AG04449 (cell line): ENCODE measurements at regions not wholly inside any gene's neighbourhood (a gene's known extent, or its start where the extent isn't known, plus 50 kb on each side); places are given as distances from the start of the nearest gene placed in this dataset.

Experiments used
- CTCF ChIA-PET: fragments of 350-600 bp; formaldehyde crosslinking; extraction: SDS; loops from one replicate; lab custom pipeline; 2021; ENCODE audit warnings: antibody characterized with exemption; lab: Yijun Ruan, JAX
- POLR2A ChIA-PET: fragments of 400-600, 350-600 bp; formaldehyde crosslinking; extraction: SDS; loops from one replicate; lab custom pipeline; 2020; ENCODE audit warnings: antibody characterized with exemption, inconsistent platforms; lab: Yijun Ruan, JAX
- DNase-seq: peaks from one replicate; pipeline ENCODE4 v3.0.0-alpha.2; 2010; ENCODE audit warnings: low read depth, low spot score
- H3K4me3 ChIP-seq: 2 replicates; pipeline ENCODE4 v1.5.1; 2011; ENCODE audit warnings: low read depth, mild to moderate bottlenecking, control low read depth, low read length
- TF ChIP-seq, protein P1 (sequence below): IDR thresholded peaks from one replicate; pipeline ENCODE4 v1.5.1; 2011; ENCODE audit warnings: mild to moderate bottlenecking, moderate library complexity, low read length, control low read depth, inconsistent platforms; ENCODE audit not compliant: insufficient read depth; ENCODE audit errors: missing control alignments

DNA sequence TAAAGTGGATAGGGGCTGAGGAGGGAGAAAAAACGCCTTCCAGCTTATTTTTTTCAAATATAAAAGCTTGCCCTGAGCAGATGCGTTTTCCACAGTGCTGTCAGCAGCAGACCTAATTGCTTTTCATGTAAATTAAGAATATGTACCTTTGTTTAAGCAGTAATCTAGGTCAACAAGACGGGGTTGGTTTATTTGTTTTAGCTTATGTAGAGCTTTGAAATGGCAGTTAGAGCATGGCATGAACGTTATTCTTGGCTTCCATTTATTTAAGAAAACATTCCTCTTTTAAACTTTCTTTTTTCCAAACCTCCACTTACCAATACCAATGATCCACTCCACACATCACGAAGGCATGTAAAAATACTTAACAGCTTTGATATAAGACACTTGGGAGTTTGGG lies 220.3 kb upstream of the TENM3 start:
- POLR2A ChIA-PET = interaction anchor here (0.7 kb wide), 1 partner anchor 55 kb away, joined by 3 read pairs; no protein-coding TSS in a partner anchor
- H3K4me3 ChIP-seq = no peak overlapping the region
- CTCF ChIA-PET = interaction anchor here (1.6 to 1.8 kb wide), 2 partner anchors 9 to 24 kb away, joined by 3 to 5 read pairs; no protein-coding TSS in a partner anchor
- TF ChIP-seq, protein P1, sequence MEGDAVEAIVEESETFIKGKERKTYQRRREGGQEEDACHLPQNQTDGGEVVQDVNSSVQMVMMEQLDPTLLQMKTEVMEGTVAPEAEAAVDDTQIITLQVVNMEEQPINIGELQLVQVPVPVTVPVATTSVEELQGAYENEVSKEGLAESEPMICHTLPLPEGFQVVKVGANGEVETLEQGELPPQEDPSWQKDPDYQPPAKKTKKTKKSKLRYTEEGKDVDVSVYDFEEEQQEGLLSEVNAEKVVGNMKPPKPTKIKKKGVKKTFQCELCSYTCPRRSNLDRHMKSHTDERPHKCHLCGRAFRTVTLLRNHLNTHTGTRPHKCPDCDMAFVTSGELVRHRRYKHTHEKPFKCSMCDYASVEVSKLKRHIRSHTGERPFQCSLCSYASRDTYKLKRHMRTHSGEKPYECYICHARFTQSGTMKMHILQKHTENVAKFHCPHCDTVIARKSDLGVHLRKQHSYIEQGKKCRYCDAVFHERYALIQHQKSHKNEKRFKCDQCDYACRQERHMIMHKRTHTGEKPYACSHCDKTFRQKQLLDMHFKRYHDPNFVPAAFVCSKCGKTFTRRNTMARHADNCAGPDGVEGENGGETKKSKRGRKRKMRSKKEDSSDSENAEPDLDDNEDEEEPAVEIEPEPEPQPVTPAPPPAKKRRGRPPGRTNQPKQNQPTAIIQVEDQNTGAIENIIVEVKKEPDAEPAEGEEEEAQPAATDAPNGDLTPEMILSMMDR = no peak
- no peak for DNase-seq

DNA sequence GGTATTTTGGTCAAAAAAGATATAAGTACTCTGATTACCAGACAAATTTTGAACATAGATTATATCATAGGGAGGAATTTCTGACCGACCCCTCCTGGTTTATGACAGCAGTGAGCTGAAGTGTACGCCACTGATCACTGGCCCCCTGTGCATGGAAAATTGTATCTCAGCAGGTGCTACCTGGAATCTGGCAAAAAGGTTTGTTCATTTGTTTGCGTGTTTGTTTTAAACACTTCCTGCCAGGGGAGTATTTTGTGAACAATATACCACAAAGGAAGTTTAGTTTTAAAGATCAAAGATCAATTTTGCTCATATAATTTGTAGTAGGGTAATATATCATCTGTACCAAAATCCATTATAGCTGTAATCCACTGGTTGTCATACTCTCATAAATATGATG lies 219.7 kb upstream of the TENM3 start:
- TF ChIP-seq, protein P1 = no peak
- DNase-seq = no peak
- POLR2A ChIA-PET = no interaction called here
- H3K4me3 ChIP-seq = no peak overlapping the region
- CTCF ChIA-PET = interaction anchor here (1.6 to 1.8 kb wide), 2 partner anchors 10 to 25 kb away, joined by 3 to 5 read pairs; no protein-coding TSS in a partner anchor

DNA sequence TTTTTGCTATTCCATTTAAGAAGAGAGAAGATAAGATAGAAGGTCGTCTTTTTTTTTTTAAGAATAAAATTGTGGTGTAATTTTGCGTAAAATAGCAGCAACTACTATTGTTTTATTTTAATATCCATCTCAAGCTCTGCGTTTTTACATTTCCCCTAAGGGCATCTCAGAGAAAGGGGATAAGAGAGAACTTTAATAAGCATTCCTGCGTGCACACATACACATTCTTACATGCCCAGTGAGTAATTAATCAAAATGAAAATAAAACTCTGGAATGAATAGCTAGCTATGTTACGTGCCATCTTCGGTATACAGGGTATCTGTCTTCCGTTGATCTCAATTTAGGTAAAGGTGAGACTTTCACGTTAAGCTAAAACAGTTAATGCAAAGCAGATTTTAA lies 200.3 kb upstream of the TENM3 start:
- ChIA-PET POLR2A (no interaction called here), CTCF (no interaction called here)
- TF ChIP-seq, protein P1 = no peak
- no peak overlapping the region for H3K4me3 ChIP-seq
- DNase-seq = no peak

DNA sequence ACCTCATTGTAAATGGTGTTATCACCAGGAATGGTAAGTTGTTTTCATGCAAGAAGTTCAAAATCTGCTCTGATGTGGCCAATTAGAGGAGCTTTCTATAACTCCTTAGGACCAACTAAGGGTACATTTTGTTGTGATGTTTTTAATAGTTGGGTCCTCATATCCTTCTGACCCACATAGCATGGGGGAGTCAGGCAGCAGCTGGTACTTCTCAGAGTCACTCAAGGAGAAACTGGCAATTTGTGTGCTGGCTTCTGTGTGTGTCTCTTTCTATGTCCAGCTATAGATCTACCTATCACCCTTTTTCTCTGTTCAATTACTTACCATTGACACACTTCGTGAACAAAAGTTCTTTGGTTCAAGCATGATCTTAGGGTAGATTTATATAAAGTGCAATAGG lies 194.3 kb upstream of the TENM3 start:
- H3K4me3 ChIP-seq = no peak overlapping the region
- TF ChIP-seq, protein P1 = no peak
- CTCF ChIA-PET = no interaction called here
- DNase-seq = no peak
- POLR2A ChIA-PET = no interaction called here

DNA sequence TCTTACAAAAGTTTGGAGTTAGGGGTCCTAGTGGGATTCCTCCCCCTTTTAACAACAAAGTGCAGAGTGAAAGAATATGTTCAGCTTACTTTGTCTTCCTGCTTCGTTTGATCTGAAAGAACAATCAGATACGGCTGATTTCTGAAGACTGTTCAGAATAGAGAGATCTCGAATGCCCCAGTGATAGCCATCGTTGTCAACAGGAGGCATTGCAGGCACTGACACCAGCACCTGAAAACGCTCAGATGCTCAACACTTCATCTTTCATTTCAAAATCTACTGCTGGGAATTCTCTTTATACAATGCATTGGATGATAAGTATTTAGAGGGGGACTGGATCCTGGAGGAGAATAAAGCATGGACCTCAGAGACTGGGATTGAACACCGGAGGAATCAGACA lies 186.3 kb upstream of the TENM3 start:
- H3K4me3 ChIP-seq = no peak overlapping the region
- ChIA-PET POLR2A (no interaction called here), CTCF (no interaction called here)
- TF ChIP-seq, protein P1 = no peak
- no peak for DNase-seq

DNA sequence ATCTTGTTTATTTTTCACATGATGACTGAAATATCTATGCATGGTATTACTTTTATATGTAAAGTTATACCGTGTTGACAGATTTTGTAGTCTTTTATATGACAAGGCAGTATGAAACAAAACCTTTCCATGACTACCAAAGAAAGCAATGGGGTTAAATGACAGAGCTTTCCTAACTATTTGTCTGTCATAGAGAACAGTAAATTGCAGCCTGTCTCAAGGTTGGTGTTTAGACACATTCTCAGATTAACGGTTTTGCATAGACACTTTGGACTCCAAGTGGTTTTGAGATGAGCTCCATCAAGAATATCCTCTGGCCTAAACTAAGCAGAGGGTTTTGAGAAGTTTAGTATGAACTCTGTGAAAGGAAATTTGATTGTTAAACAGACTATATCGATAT lies 180.7 kb upstream of the TENM3 start:
- CTCF ChIA-PET = interaction anchor here (1.2 kb wide), 2 partner anchors 21 to 123 kb away, joined by 3 to 4 read pairs; no protein-coding TSS in a partner anchor
- TF ChIP-seq, protein P1 = no peak
- POLR2A ChIA-PET = no interaction called here
- no peak for DNase-seq
- no peak overlapping the region for H3K4me3 ChIP-seq
